ENCODE measurements at regions not wholly inside any gene's neighbourhood (a gene's known extent, or its start where the extent isn't known, plus 50 kb on each side); places are given as distances from the start of the nearest gene placed in this dataset.

GRCh38 chrX:94742772-94743171 is 1068.8 kb downstream of the FAM133A start (continued):
- no peak for TF ChIP-seq ATF3 (IDR thresholded peaks at IDR 0.05; ENCODE audit: insufficient read depth, low read depth, low read length)
- no peak for TF ChIP-seq YY1 (IDR thresholded peaks at IDR 0.05; ENCODE audit: low read depth, low read length)
- no peak for TF ChIP-seq ASH2L (IDR thresholded peaks at IDR 0.05; ENCODE audit: low read length)
- TF ChIP-seq SAP30 (IDR thresholded peaks at IDR 0.05; ENCODE audit: insufficient read depth, insufficient replicate concordance, low read length) = no peak

All from H1 (cell line).